Pancreas (tissue), 10 donors: ENCODE measurements at regions not wholly inside any gene's neighbourhood (a gene's known extent, or its start where the extent isn't known, plus 50 kb on each side); places are given as distances from the start of the nearest gene placed in this dataset.

Experiments used
- ATAC-seq, 4 donors: fragments of 200-7000 bp; cut with Tn5 transposase; one replicate each; pipeline versions ENCODE4 v1.8.0 to v1.9.1; 2020; ENCODE audit warnings: mild to moderate bottlenecking in 4 of 4, moderate library complexity in 4 of 4
- DNase-seq, 6 donors: peaks; one replicate each; pipeline ENCODE4 v3.0.0-alpha.2; 2020
- FAIRE-seq: peaks from 2 replicates; lab custom pipeline; 2012; peaks lifted over from hg19 to GRCh38; lab: Jason Lieb, UNC
- H3K27ac ChIP-seq, 4 donors: fragments of 200-600 bp; sonication (generic); 1 replicate in 3 of 4; 2 replicates in 1 of 4; pipeline versions ENCODE4 v1.5.0 to v1.8.0; 2020
- H3K27me3 ChIP-seq, 4 donors: fragments of 200-600 bp; one replicate each; pipeline ENCODE4 v1.8.0; 2021
- H3K36me3 ChIP-seq, 3 donors: fragments of 200-600 bp; sonication (generic) in 1 of 3; one replicate each; pipeline versions ENCODE4 v1.5.0 to v1.8.0; 2020 to 2021
- H3K4me1 ChIP-seq, 3 donors: fragments of 200-600 bp; one replicate each; pipeline ENCODE4 v1.8.0; 2021
- H3K4me3 ChIP-seq, 4 donors: fragments of 200-600 bp; sonication (generic) in 2 of 4; one replicate each; pipeline versions ENCODE4 v1.5.0 to v1.8.0; 2020 to 2021
- H3K9me3 ChIP-seq, 4 donors: fragments of 200-600 bp; one replicate each; pipeline ENCODE4 v1.8.0; 2021
- WGBS, 2 donors: extraction: QIAGEN DNeasy Blood & Tissue Kit; methylation state at CpG; one replicate each; pipeline ENCODE4 v1.1.7; 2013; 5-methylcytosine and 5-hydroxymethylcytosine counted together
- intact Hi-C, 3 donors: fragments of 100-400 bp; cut with DNase I; formaldehyde crosslinking; loops; one replicate each; pipeline versions ENCODE4 v1.11.1 to v1.14.2; 2022
- TF ChIP-seq, protein P1 (sequence below), 4 donors: fragments of 200-600 bp; sonication (generic) in 3 of 4; IDR thresholded peaks; one replicate each; pipeline versions ENCODE4 v1.5.0 to v1.8.0; 2021; ENCODE audit warnings: antibody characterized with exemption in 4 of 4
- donor health status: healthy with polysubstance abuse.
- donor health status: DM: no; HTN: no; CAD: no; lungs with moderate emphysema.
- donor health status: DM: no; HTN: no; CAD: no.
- donor health status: control.
- donor health status: control.
- donor health status: Bipolar disorder and iron deficiency.
- donor health status: DM: yes; HTN: yes; CAD: no.
- donor health status: DM: no; HTN: no; CAD: no.
- donor health status: DM: no; HTN: no; CAD: no.
- donor health status: DM: yes; HTN: yes; CAD: no.

DNA sequence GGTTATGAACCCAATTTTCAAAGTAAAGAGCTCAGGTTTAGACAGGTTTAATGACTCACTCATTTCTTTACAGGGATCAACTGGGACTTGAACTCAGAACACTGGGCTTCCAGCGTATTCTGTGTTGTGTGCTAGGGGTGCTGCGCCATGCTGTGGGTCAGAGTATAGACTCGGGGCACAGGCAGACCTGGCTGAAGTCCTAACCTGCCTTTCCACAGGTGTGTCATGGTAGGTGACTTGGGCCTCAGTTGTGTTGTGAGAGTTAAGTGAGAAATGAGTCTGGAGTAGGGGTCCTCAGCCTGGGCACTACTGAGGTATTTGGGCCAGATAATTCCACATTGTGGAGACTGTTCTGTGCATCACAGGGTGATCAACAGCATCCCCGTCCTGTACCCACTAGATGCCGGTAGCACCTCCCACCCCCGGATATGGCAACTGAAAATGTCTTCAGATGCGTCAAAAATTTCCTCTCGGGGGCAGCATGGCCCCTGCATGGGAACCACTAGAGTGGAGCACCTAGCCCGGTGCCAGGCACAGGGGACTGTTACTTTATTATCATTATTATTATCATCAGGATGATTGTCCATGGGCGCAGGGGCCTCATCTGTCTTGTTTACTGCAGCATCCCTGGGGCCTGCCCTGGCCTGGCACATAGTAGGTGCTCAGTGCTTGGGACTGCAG, 575.5 kb downstream of the PTPRU start:
- ATAC-seq (no peak), DNase-seq (no peak), FAIRE-seq (no peak)
- Histone ChIP-seq H3K27me3 (no peaks in the 10 kb centered on the region), H3K4me3 (no peak overlapping the region), H3K36me3 (no peaks in the 10 kb centered on the region), H3K27ac (no peak overlapping the region), H3K9me3 (no peaks in the 10 kb centered on the region), H3K4me1 (no peaks in the 10 kb centered on the region)
- TF ChIP-seq, protein P1, sequence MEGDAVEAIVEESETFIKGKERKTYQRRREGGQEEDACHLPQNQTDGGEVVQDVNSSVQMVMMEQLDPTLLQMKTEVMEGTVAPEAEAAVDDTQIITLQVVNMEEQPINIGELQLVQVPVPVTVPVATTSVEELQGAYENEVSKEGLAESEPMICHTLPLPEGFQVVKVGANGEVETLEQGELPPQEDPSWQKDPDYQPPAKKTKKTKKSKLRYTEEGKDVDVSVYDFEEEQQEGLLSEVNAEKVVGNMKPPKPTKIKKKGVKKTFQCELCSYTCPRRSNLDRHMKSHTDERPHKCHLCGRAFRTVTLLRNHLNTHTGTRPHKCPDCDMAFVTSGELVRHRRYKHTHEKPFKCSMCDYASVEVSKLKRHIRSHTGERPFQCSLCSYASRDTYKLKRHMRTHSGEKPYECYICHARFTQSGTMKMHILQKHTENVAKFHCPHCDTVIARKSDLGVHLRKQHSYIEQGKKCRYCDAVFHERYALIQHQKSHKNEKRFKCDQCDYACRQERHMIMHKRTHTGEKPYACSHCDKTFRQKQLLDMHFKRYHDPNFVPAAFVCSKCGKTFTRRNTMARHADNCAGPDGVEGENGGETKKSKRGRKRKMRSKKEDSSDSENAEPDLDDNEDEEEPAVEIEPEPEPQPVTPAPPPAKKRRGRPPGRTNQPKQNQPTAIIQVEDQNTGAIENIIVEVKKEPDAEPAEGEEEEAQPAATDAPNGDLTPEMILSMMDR (IDR thresholded peaks at IDR 0.05), result no peak
- WGBS, 2 donors, result 73 to 78% methylated on average over 10 of the region's 10 CpGs
- intact Hi-C loops, result no loop called here

DNA sequence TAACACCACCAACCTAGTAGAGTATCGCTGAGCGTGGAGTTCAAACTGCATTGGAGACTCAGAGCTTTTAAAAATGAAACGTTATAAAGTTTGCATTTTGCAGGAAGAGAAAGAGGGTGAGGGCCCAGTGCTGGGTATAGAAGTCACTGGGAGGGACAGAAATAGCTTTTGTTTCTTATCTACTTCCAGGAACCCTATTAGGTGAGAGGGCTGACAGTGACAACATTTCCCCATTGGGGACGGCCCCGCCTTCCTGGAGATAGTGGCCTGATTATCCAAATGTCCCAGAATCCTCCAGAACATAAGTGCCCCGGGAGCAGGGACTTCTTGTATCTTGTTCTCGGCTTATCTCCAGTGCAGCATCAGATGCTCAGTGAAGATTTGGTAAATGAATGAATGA, 574.9 kb downstream of the PTPRU start:
- DNase-seq, result no peak
- FAIRE-seq, result no peak

DNA sequence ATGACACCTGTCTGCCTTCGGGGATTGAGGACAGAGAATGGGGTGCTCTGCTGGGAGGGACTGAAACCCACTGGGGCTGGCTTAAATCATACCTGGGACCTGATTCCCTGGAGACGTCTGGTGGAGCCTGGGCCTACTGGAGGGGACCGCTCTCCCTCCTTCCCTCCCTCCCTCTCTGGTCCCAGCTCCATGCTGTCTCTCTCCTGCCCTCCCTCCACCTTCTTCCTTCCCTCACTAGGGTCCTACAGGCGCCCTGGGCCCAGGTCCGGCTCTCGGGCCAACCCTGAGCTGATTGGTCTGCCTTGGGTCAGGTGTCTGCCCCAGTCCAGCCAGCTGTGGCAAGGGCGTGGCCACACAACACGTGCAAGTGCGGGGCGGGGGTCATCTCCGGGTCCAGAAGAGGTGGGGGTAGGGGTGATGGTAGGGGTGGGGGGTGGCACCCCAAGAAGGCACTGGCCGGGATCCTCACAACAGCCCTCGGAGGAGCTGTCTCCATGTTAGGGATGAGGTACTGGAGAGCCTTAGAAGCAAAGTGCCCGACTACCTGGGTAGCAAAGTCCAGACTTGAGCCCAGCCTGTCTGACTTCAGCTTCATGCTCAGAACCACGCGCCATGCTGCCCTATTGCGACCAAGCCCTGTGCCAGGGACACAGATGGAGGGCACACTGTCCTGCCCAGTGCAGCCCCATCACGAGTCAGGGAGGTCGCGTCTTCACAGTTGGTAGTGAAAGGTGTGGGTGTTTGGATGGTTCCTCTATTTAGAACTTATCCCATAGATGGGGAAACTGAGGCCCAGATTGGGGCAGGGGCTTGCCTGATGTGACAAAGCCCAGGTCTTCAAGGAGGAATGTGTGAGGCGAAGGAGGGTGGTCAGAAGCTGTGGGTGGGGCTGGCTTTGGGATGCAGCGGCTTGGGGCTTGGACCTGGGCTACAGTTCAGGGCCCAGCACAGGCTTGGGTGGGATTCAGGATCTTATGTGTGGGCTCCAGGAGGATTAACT, 574.1 kb downstream of the PTPRU start:
- ATAC-seq, result no peak
- no peak overlapping the region for H3K4me3 ChIP-seq

More for the DNA sequence above, 574.9 kb downstream of the PTPRU start:
- Histone ChIP-seq H3K36me3 (no peaks in the 10 kb centered on the region), H3K9me3 (no peaks in the 10 kb centered on the region), H3K4me3 (no peak overlapping the region), H3K4me1 (no peaks in the 10 kb centered on the region), H3K27ac (no peak overlapping the region), H3K27me3 (no peaks in the 10 kb centered on the region)
- WGBS, 2 donors, result 55 to 65% methylated on average over 7 of the region's 7 CpGs
- intact Hi-C loops, result no loop called here
- TF ChIP-seq, protein P1 (IDR thresholded peaks at IDR 0.05), result no peak
- no peak for ATAC-seq

DNA sequence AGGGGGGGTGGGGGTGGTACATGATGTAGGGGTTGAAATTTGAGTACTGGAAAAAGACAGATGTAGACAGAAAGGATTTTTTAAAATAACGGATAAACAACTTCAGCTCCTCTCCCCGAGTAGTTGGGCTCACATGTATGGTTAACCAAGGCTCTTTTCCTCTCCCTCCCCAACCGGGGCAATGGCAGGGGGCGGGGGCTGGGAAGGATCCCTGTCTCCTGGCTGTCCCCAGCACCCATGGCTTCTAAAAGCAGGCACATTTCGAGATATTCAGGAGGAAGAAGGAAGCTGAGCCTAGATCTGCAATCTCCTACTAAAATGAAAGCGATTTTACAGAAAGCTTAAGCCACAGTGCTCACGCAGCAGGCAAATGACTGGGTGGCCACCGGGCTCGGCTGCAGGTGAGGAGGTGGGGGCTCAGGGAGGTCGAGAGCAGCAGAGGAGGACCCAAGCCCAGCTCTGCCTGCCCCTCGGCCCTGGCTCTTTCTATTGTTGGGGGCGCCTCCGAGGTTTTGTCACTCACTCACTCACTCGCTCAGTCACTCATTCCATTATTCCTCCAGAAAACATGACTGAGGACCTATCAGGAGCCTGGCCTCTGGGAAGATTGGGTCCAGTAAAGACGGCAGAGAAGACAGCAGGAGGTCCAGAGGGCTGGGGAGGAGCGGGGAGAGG, 573.3 kb downstream of the PTPRU start:
- 50 to 60% methylated on average over 16 of the region's 16 CpGs for WGBS, 2 donors
- Histone ChIP-seq H3K27ac (no peak overlapping the region), H3K27me3 (no peaks in the 10 kb centered on the region), H3K4me1 (no peaks in the 10 kb centered on the region), H3K9me3 (no peaks in the 10 kb centered on the region), H3K36me3 (no peaks in the 10 kb centered on the region), H3K4me3 (no peak overlapping the region)
- ATAC-seq (no peak), FAIRE-seq (no peak), DNase-seq (no peak)
- intact Hi-C loops, result no loop called here
- TF ChIP-seq, protein P1 (IDR thresholded peaks at IDR 0.05), result no peak

More for the DNA sequence above, 574.1 kb downstream of the PTPRU start:
- no peaks in the 10 kb centered on the region for H3K27me3 ChIP-seq
- no peak for DNase-seq
- TF ChIP-seq, protein P1 (IDR thresholded peaks at IDR 0.05), result no peak
- no peaks in the 10 kb centered on the region for H3K36me3 ChIP-seq
- FAIRE-seq, result no peak
- H3K27ac ChIP-seq, result no peak overlapping the region
- H3K9me3 ChIP-seq, result no peaks in the 10 kb centered on the region
- no peaks in the 10 kb centered on the region for H3K4me1 ChIP-seq
- intact Hi-C loops, result no loop called here
- 72 to 86% methylated on average over 19 to 22 of the region's 22 CpGs for WGBS, 2 donors
